HEK293 (cell line): ENCODE measurements at regions not wholly inside any gene's neighbourhood (a gene's known extent, or its start where the extent isn't known, plus 50 kb on each side); places are given as distances from the start of the nearest gene placed in this dataset.

Source experiments
- CTCF ChIA-PET: fragments of 350-600 bp; formaldehyde crosslinking; extraction: SDS; loops from one replicate; lab custom pipeline; 2021; ENCODE audit warnings: antibody characterized with exemption; lab: Yijun Ruan, JAX
- POLR2A ChIA-PET: fragments of 300-600 bp; formaldehyde crosslinking; extraction: SDS; loops from one replicate; lab custom pipeline; 2020; ENCODE audit warnings: antibody characterized with exemption, inconsistent platforms; lab: Yijun Ruan, JAX
- H3K27ac ChIP-seq: fragments of 200-500 bp; sonication (Bioruptor generic); 2 replicates; pipeline ENCODE4 v1.5.1; 2014; ENCODE audit warnings: low read depth, low read length, control low read depth, inconsistent platforms; ENCODE audit errors: extremely low read depth
- H3K36me3 ChIP-seq, 2 experiments: fragments of 200-500 bp in 1 of 2; sonication (Bioruptor generic) in 1 of 2; 1 replicate in 1 of 2; 2 replicates in 1 of 2; pipeline ENCODE4 v1.5.1; 2014 to 2017; ENCODE audit warnings: inconsistent platforms in 2 of 2, low read length in 2 of 2; ENCODE audit not compliant: control insufficient read depth in 2 of 2, insufficient read depth in 1 of 2
- H3K4me1 ChIP-seq: fragments of 200-500 bp; sonication (Bioruptor generic); 2 replicates; pipeline ENCODE4 v1.5.1; 2014; ENCODE audit warnings: mild to moderate bottlenecking, low read length, inconsistent platforms; ENCODE audit not compliant: control insufficient read depth, insufficient read depth
- H3K4me3 ChIP-seq: 2 replicates; pipeline ENCODE4 v1.5.1; 2011; ENCODE audit warnings: low read depth, mild to moderate bottlenecking, control low read depth, low read length, moderate library complexity
- H3K9me3 ChIP-seq: fragments of 200-500 bp; sonication (Bioruptor generic); 2 replicates; pipeline ENCODE4 v1.5.1; 2014; ENCODE audit warnings: low read depth, low read length, inconsistent platforms; ENCODE audit not compliant: control insufficient read depth, insufficient read depth
- BCL11B ChIP-seq: fragments of 450-650 bp; formaldehyde crosslinking; IDR thresholded peaks from 2 replicates; pipeline ENCODE4 v1.5.1; 2016; ENCODE audit warnings: low read depth, missing biosample characterization, missing genetic modification characterization
- CTCF ChIP-seq: fragments of 450-650 bp; formaldehyde crosslinking; IDR thresholded peaks from 2 replicates; pipeline ENCODE4 v1.5.1; 2016; ENCODE audit warnings: missing biosample characterization, missing genetic modification characterization
- HIC1 ChIP-seq: fragments of 450-650 bp; formaldehyde crosslinking; IDR thresholded peaks from 2 replicates; pipeline ENCODE4 v1.5.1; 2016; ENCODE audit warnings: missing biosample characterization, missing genetic modification characterization
- MZF1 ChIP-seq: fragments of 450-650 bp; formaldehyde crosslinking; IDR thresholded peaks from 2 replicates; pipeline ENCODE4 v1.5.1; 2017; ENCODE audit warnings: missing biosample characterization, missing genetic modification characterization, borderline replicate concordance
- ZNF10 ChIP-seq: fragments of 450-650 bp; formaldehyde crosslinking; IDR thresholded peaks from 2 replicates; pipeline ENCODE4 v1.5.1; 2017; ENCODE audit warnings: missing biosample characterization, missing genetic modification characterization
- ZNF140 ChIP-seq: fragments of 450-650 bp; formaldehyde crosslinking; IDR thresholded peaks from 2 replicates; pipeline ENCODE4 v1.5.1; 2016; ENCODE audit warnings: missing biosample characterization, missing genetic modification characterization
- ZNF148 ChIP-seq: fragments of 450-650 bp; formaldehyde crosslinking; IDR thresholded peaks from 2 replicates; pipeline ENCODE4 v1.5.0; 2017; ENCODE audit warnings: missing biosample characterization, missing genetic modification characterization, borderline replicate concordance
- ZNF16 ChIP-seq: fragments of 450-650 bp; formaldehyde crosslinking; IDR thresholded peaks from 2 replicates; pipeline ENCODE4 v1.5.1; 2016; ENCODE audit warnings: low read depth, missing biosample characterization, missing genetic modification characterization
- ZNF266 ChIP-seq: fragments of 450-650 bp; formaldehyde crosslinking; IDR thresholded peaks from 2 replicates; pipeline ENCODE4 v1.5.1; 2016; ENCODE audit warnings: missing biosample characterization, missing genetic modification characterization, low read depth
- ZNF302 ChIP-seq: fragments of 450-650 bp; formaldehyde crosslinking; IDR thresholded peaks from 2 replicates; pipeline ENCODE4 v1.5.1; 2016; ENCODE audit warnings: missing biosample characterization, missing genetic modification characterization, low read depth
- ZNF404 ChIP-seq: fragments of 450-650 bp; formaldehyde crosslinking; IDR thresholded peaks from 2 replicates; pipeline ENCODE4 v1.5.1; 2017; ENCODE audit warnings: missing biosample characterization, missing genetic modification characterization
- ZNF488 ChIP-seq: fragments of 450-650 bp; formaldehyde crosslinking; IDR thresholded peaks from 2 replicates; pipeline ENCODE4 v1.5.1; 2016; ENCODE audit warnings: missing biosample characterization, missing genetic modification characterization
- ZNF514 ChIP-seq: fragments of 450-650 bp; formaldehyde crosslinking; IDR thresholded peaks from 2 replicates; pipeline ENCODE4 v1.5.1; 2016; ENCODE audit warnings: missing biosample characterization, missing genetic modification characterization
- ZNF548 ChIP-seq: fragments of 450-650 bp; formaldehyde crosslinking; IDR thresholded peaks from 2 replicates; pipeline ENCODE4 v1.5.1; 2016; ENCODE audit warnings: missing biosample characterization, missing genetic modification characterization
- ZNF549 ChIP-seq: fragments of 450-650 bp; IDR thresholded peaks from 2 replicates; pipeline ENCODE4 v1.5.1; 2018; ENCODE audit warnings: missing biosample characterization, missing genetic modification characterization, mild to moderate bottlenecking, inconsistent platforms, moderate library complexity
- ZNF560 ChIP-seq: fragments of 450-650 bp; formaldehyde crosslinking; IDR thresholded peaks from 2 replicates; pipeline ENCODE4 v1.5.1; 2017; ENCODE audit warnings: missing biosample characterization, missing genetic modification characterization, borderline replicate concordance
- ZNF596 ChIP-seq: fragments of 450-650 bp; IDR thresholded peaks from 2 replicates; pipeline ENCODE4 v1.5.0; 2018; ENCODE audit warnings: missing biosample characterization, mild to moderate bottlenecking, missing genetic modification characterization, moderate library complexity
- ZNF626 ChIP-seq: fragments of 450-650 bp; sonication (Bioruptor Pico); formaldehyde crosslinking; IDR thresholded peaks from 2 replicates; pipeline ENCODE4 v1.5.1; 2018; ENCODE audit warnings: missing biosample characterization, missing genetic modification characterization, inconsistent platforms
- ZNF639 ChIP-seq: fragments of 450-650 bp; formaldehyde crosslinking; IDR thresholded peaks from 2 replicates; pipeline ENCODE4 v1.5.1; 2016; ENCODE audit warnings: missing biosample characterization, missing genetic modification characterization
- ZNF785 ChIP-seq: fragments of 450-650 bp; formaldehyde crosslinking; IDR thresholded peaks from 2 replicates; pipeline ENCODE4 v1.5.1; 2016; ENCODE audit warnings: missing biosample characterization, missing genetic modification characterization

- Histone ChIP-seq H3K27ac (no peak overlapping the region), H3K36me3 (no peaks in the 10 kb centered on the region), H3K4me3 (no peak overlapping the region), H3K4me1 (no peaks in the 10 kb centered on the region), H3K9me3 (no peaks in the 10 kb centered on the region)
- CTCF ChIA-PET, result no interaction called here
- TF ChIP-seq MZF1 (tag by site-specific recombination) (peak; percentile 92; the same call in 1 of the 2 replicates), ZNF404 (no peak)
- POLR2A ChIA-PET, result no interaction called here
Observed at GRCh38 chr3:106261915-106262683, 393.3 kb upstream of the CBLB start.

GRCh38 chr3:106263011-106263410 lies 394.2 kb upstream of the CBLB start:
- ChIA-PET CTCF (no interaction called here), POLR2A (no interaction called here)
- Histone ChIP-seq H3K4me3 (no peak overlapping the region), H3K4me1 (no peaks in the 10 kb centered on the region), H3K9me3 (no peaks in the 10 kb centered on the region), H3K36me3 (no peaks in the 10 kb centered on the region)
- TF ChIP-seq ZNF549 (tag by site-specific recombination) (no peak), BCL11B (tag by site-specific recombination) (no peak), ZNF16 (tag by site-specific recombination) (no peak), ZNF639 (no peak), ZNF785 (tag by site-specific recombination) (no peak), ZNF626 (tag by site-specific recombination) (no peak), CTCF (tag by site-specific recombination) (no peak), ZNF514 (tag by site-specific recombination) (no peak), ZNF548 (tag by site-specific recombination) (no peak), ZNF596 (tag by site-specific recombination) (no peak), ZNF140 (no peak), ZNF266 (tag by site-specific recombination) (no peak), ZNF10 (tag by site-specific recombination) (no peak), HIC1 (tag by site-specific recombination) (no peak)
- TF ChIP-seq, all 188 proteins: peak for 0
- no peak overlapping the region for H3K27ac ChIP-seq

GRCh38 chr3:106263546-106263945 lies 394.7 kb upstream of the CBLB start:
- Histone ChIP-seq H3K4me1 (no peaks in the 10 kb centered on the region), H3K4me3 (no peak overlapping the region), H3K27ac (no peak overlapping the region), H3K36me3 (no peaks in the 10 kb centered on the region), H3K9me3 (no peaks in the 10 kb centered on the region)
- ChIA-PET CTCF (no interaction called here), POLR2A (no interaction called here)
- no peak for TF ChIP-seq ZNF148
- no peak for TF ChIP-seq ZNF302 (tag by site-specific recombination)
- no peak for TF ChIP-seq ZNF560
- no peak for TF ChIP-seq ZNF488 (tag by site-specific recombination)
